Caco-2 (cell line): ENCODE measurements at regions not wholly inside any gene's neighbourhood (a gene's known extent, or its start where the extent isn't known, plus 50 kb on each side); places are given as distances from the start of the nearest gene placed in this dataset.

ENCODE experiments used
- BruUV-seq: library from RNA; stranded (reverse); fragments of 400-500 nt; replicated peaks from 2 replicates; lab custom pipeline; 2021; lab: Mats Ljungman, UMichigan
- CTCF ChIA-PET: fragments of 300-600 bp; sonication (Branson Sonifier 250); formaldehyde crosslinking; loops from one replicate; lab custom pipeline; 2022; ENCODE audit warnings: antibody characterized with exemption; lab: Charles Lee
- POLR2A ChIA-PET: fragments of 300-600 bp; sonication (Branson Sonifier 250); formaldehyde crosslinking; loops from one replicate; lab custom pipeline; 2022; ENCODE audit warnings: antibody characterized with exemption; lab: Charles Lee
- DNase-seq, 2 experiments: peaks; one replicate each; pipeline versions ENCODE4 v3.0.0 to v3.0.0-alpha.2; 2020 to 2022
- H3K27me3 ChIP-seq: replicated peaks from 2 replicates; pipeline ENCODE4 v1.6.0; 2011; ENCODE audit warnings: low read length; ENCODE audit not compliant: control insufficient read depth, insufficient read depth
- H3K36me3 ChIP-seq: 2 replicates; pipeline ENCODE4 v1.5.1; 2011; ENCODE audit warnings: low read length; ENCODE audit not compliant: control insufficient read depth, insufficient read depth
- H3K4me1 ChIP-seq: fragments of 250-450 bp; sonication (Bioruptor Pico); 2 replicates; pipeline ENCODE4 v1.5.1; 2020; ENCODE audit warnings: mild to moderate bottlenecking
- H3K4me3 ChIP-seq: 2 replicates; pipeline ENCODE4 v1.5.1; 2011; ENCODE audit warnings: low read depth, mild to moderate bottlenecking, control low read depth, low read length
- H3K9me3 ChIP-seq: fragments of 250-450 bp; sonication (Bioruptor Pico); 2 replicates; pipeline ENCODE4 v1.5.1; 2020; ENCODE audit warnings: mild to moderate bottlenecking, moderate library complexity
- H3K27ac Mint-ChIP-seq: one replicate; pipeline ENCODE4 v1.8.0; 2022; ENCODE audit warnings: mixed read lengths; ENCODE audit not compliant: unreplicated experiment
- H3K27me3 Mint-ChIP-seq: one replicate; pipeline ENCODE4 v1.8.0; 2022; ENCODE audit warnings: mixed read lengths; ENCODE audit not compliant: insufficient read depth, unreplicated experiment
- H3K36me3 Mint-ChIP-seq: one replicate; pipeline ENCODE4 v1.8.0; 2022; ENCODE audit warnings: mild to moderate bottlenecking, mixed read lengths; ENCODE audit not compliant: insufficient read depth, unreplicated experiment
- H3K4me1 Mint-ChIP-seq: one replicate; pipeline ENCODE4 v1.8.0; 2022; ENCODE audit warnings: low read depth, mixed read lengths; ENCODE audit not compliant: unreplicated experiment
- H3K4me3 Mint-ChIP-seq: one replicate; pipeline ENCODE4 v1.8.0; 2022; ENCODE audit warnings: mild to moderate bottlenecking, moderate library complexity, mixed read lengths; ENCODE audit not compliant: unreplicated experiment
- H3K9me3 Mint-ChIP-seq: one replicate; pipeline ENCODE4 v1.8.0; 2022; ENCODE audit warnings: mixed read lengths; ENCODE audit not compliant: unreplicated experiment
- CTCF ChIP-seq, 2 experiments: fragments of 200-600 bp in 1 of 2; IDR thresholded peaks; 1 replicate in 1 of 2; 2 replicates in 1 of 2; pipeline versions ENCODE4 v1.5.1 to v1.8.0; 2011 to 2022; ENCODE audit warnings: antibody characterized with exemption in 1 of 2, control low read depth in 1 of 2, inconsistent platforms in 1 of 2, low read depth in 1 of 2, low read length in 1 of 2, mild to moderate bottlenecking in 1 of 2, moderate library complexity in 1 of 2; ENCODE audit not compliant: insufficient read depth in 1 of 2, severe bottlenecking in 1 of 2, unreplicated experiment in 1 of 2
- intact Hi-C: fragments of 100-400 bp; cut with micrococcal nuclease; formaldehyde crosslinking; loops from one replicate; pipeline ENCODE4 v1.10.0; 2022; ENCODE audit not compliant: unreplicated experiment

GRCh38 chr6:68044264-68044663 is 590.8 kb upstream of the ADGRB3 start:
- BruUV-seq = no TSS peak
- Histone ChIP-seq H3K36me3 (no peaks in the 10 kb centered on the region), H3K4me1 (no peaks in the 10 kb centered on the region), H3K4me3 (no peak overlapping the region), H3K9me3 (no peaks in the 10 kb centered on the region), H3K27me3 (no peaks in the 10 kb centered on the region)
- intact Hi-C loops = no loop called here
- no peak for DNase-seq
- Mint-ChIP-seq H3K4me1 (no peaks in the 10 kb centered on the region), H3K36me3 (no peaks in the 10 kb centered on the region), H3K27me3 (no peaks in the 10 kb centered on the region), H3K9me3 (no peaks in the 10 kb centered on the region), H3K4me3 (no peak overlapping the region), H3K27ac (no peak overlapping the region)
- TF ChIP-seq CTCF (IDR thresholded peaks at IDR 0.05; ENCODE audit: insufficient read depth in 1 of 2, low read depth in 1 of 2, low read length in 1 of 2, severe bottlenecking in 1 of 2, unreplicated experiment in 1 of 2) = no peak
- ChIA-PET CTCF (no interaction called here), POLR2A (no interaction called here)

GRCh38 chr6:68043122-68043398 is 592.0 kb upstream of the ADGRB3 start:
- POLR2A ChIA-PET = no interaction called here
- Mint-ChIP-seq H3K9me3 (no peaks in the 10 kb centered on the region), H3K4me1 (no peaks in the 10 kb centered on the region)

GRCh38 chr6:68042339-68043121 is 592.6 kb upstream of the ADGRB3 start:
- H3K4me3 ChIP-seq = no peak overlapping the region
- H3K4me1 ChIP-seq = no peaks in the 10 kb centered on the region
- Mint-ChIP-seq H3K9me3 (no peaks in the 10 kb centered on the region), H3K4me1 (no peaks in the 10 kb centered on the region), H3K27me3 (no peaks in the 10 kb centered on the region), H3K36me3 (no peaks in the 10 kb centered on the region), H3K27ac (no peak overlapping the region), H3K4me3 (no peak overlapping the region)
- no TSS peak for BruUV-seq
- H3K27me3 ChIP-seq = no peaks in the 10 kb centered on the region
- intact Hi-C loops = no loop called here
- ChIA-PET POLR2A (no interaction called here), CTCF (no interaction called here)
- H3K36me3 ChIP-seq = no peaks in the 10 kb centered on the region
- DNase-seq = no peak
- no peaks in the 10 kb centered on the region for H3K9me3 ChIP-seq
- TF ChIP-seq CTCF (IDR thresholded peaks at IDR 0.05; ENCODE audit: insufficient read depth in 1 of 2, low read depth in 1 of 2, low read length in 1 of 2, severe bottlenecking in 1 of 2, unreplicated experiment in 1 of 2) = no peak

More at GRCh38 chr6:68043122-68043398, 592.0 kb upstream of the ADGRB3 start:
- intact Hi-C loops = no loop called here
- BruUV-seq = no TSS peak
- Histone ChIP-seq H3K27me3 (no peaks in the 10 kb centered on the region), H3K4me1 (no peaks in the 10 kb centered on the region), H3K4me3 (no peak overlapping the region), H3K9me3 (no peaks in the 10 kb centered on the region), H3K36me3 (no peaks in the 10 kb centered on the region)
- no peak for DNase-seq
- H3K27me3 Mint-ChIP-seq = no peaks in the 10 kb centered on the region
- TF ChIP-seq CTCF (IDR thresholded peaks at IDR 0.05; ENCODE audit: insufficient read depth in 1 of 2, low read depth in 1 of 2, low read length in 1 of 2, severe bottlenecking in 1 of 2, unreplicated experiment in 1 of 2) = no peak
- CTCF ChIA-PET = no interaction called here
- no peaks in the 10 kb centered on the region for H3K36me3 Mint-ChIP-seq
- H3K4me3 Mint-ChIP-seq = no peak overlapping the region
- H3K27ac Mint-ChIP-seq = no peak overlapping the region
